Renal cortical epithelial cell (primary cell): ENCODE measurements at regions not wholly inside any gene's neighbourhood (a gene's known extent, or its start where the extent isn't known, plus 50 kb on each side); places are given as distances from the start of the nearest gene placed in this dataset.

Source experiments
- DNase-seq: peaks from one replicate; pipeline ENCODE4 v3.0.0-alpha.2; 2011; ENCODE audit warnings: low read depth

GRCh38 chr2:149744865-149745264 lies 157.3 kb upstream of the MMADHC start:
- DNase-seq, result peak; percentile 62

GRCh38 chr2:149743842-149744448 lies 156.4 kb upstream of the MMADHC start:
- DNase-seq, result peak; percentile 73

GRCh38 chr2:149741646-149742045 lies 154.1 kb upstream of the MMADHC start:
- DNase-seq, result peak; percentile 94

- no peak for DNase-seq
These were observed 152.9 kb upstream of the MMADHC start for GRCh38 chr2:149740490-149740889.

- no peak for DNase-seq
These were observed 152.3 kb upstream of the MMADHC start for GRCh38 chr2:149739883-149740265.

- no peak for DNase-seq
These were observed 151.8 kb upstream of the MMADHC start for GRCh38 chr2:149739171-149739882.

GRCh38 chr2:149738767-149739166 lies 151.2 kb upstream of the MMADHC start:
- DNase-seq, result no peak

- no peak for DNase-seq
These were observed 150.3 kb upstream of the MMADHC start for GRCh38 chr2:149737896-149738295.

- DNase-seq, result no peak
These were observed 147.8 kb upstream of the MMADHC start for GRCh38 chr2:149735237-149735958.

GRCh38 chr2:149733936-149734685 lies 146.5 kb upstream of the MMADHC start:
- peak; percentile 55 for DNase-seq

- DNase-seq, result peak; percentile 68
These were observed 145.2 kb upstream of the MMADHC start for GRCh38 chr2:149732730-149733290.

GRCh38 chr2:149732001-149732685 lies 144.6 kb upstream of the MMADHC start:
- peak; percentile 73 for DNase-seq

- no peak for DNase-seq
These were observed 143.5 kb upstream of the MMADHC start for GRCh38 chr2:149731079-149731478.

- DNase-seq, result no peak
These were observed 142.0 kb upstream of the MMADHC start for GRCh38 chr2:149729586-149729985.

GRCh38 chr2:149727927-149728326 lies 140.4 kb upstream of the MMADHC start:
- no peak for DNase-seq

GRCh38 chr2:149725234-149725633 lies 137.7 kb upstream of the MMADHC start:
- DNase-seq, result no peak

GRCh38 chr2:149724091-149724490 lies 136.5 kb upstream of the MMADHC start:
- DNase-seq, result no peak

- no peak for DNase-seq
These were observed 133.0 kb upstream of the MMADHC start for GRCh38 chr2:149720615-149721014.

- no peak for DNase-seq
These were observed 132.1 kb upstream of the MMADHC start for GRCh38 chr2:149719695-149720094.

GRCh38 chr2:149716687-149717086 lies 129.1 kb upstream of the MMADHC start:
- peak; percentile 33 for DNase-seq

- DNase-seq, result no peak
These were observed 128.3 kb upstream of the MMADHC start for GRCh38 chr2:149715894-149716293.
